GM12873 (cell line): ENCODE measurements at regions not wholly inside any gene's neighbourhood (a gene's known extent, or its start where the extent isn't known, plus 50 kb on each side); places are given as distances from the start of the nearest gene placed in this dataset.

Experiments
- CTCF ChIP-seq: IDR thresholded peaks from 2 replicates; pipeline ENCODE4 v1.5.1; 2012; ENCODE audit warnings: low read depth, mild to moderate bottlenecking, moderate library complexity, low read length, control low read depth; ENCODE audit not compliant: insufficient read depth; ENCODE audit errors: missing control alignments

GRCh38 chr4:144501231-144501780 is 144.7 kb upstream of the HHIP start:
- TF ChIP-seq CTCF: no peak

DNA sequence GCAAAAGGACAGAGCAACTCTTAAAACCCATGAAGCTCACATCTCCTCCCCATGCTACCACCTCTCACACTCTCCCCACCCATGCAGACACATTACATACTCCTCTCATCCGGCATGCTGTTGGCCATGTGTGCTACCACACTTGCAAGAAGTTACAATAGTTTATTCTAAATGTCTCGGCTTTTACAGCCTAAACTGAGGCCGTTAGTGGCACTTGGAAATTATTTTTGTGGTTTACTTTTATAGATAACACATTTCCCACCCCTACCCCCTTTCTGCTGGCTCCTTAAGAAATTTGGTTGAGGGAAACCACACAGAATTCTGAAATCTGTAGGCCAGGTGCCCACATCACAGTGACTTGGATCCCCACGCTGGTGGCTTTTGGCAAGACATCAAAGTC is 141.1 kb upstream of the HHIP start:
- TF ChIP-seq CTCF: no peak

DNA sequence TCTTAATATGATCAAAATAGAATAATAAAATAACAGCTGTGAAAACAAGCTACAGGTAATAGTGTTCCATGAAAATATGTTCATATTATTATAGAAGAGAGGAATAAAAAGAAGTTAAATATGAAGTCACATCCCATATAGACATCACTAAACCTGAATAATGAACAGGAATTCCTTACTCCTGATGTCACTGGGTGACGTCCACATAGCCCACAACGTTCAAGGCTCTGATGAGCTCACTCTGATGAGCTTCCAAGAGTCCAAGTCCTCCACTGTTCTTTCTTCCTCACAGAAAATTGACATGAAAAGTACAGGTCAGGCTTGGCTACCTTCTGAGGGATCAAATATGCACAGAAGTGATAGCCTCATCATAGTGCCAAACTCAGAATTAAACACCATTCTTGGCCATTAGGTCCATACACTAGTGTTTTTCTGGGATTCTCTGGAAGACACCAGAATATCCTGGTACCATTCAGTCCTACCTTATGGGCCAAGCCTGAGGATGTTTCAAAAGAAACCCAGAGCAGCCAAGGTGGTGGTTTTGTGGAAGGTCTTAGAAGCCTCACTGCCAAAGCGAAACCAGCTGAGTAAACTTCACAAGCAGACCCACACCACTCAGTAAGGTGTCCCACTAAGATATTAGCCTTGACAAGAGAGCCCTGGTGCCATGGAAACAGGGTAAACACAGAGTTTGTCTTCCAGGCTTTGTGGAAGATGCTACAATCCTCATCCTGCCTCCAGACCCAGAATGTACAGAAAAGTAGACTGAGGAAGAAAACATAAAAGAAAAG is 138.4 kb upstream of the HHIP start:
- TF ChIP-seq CTCF: no peak

DNA sequence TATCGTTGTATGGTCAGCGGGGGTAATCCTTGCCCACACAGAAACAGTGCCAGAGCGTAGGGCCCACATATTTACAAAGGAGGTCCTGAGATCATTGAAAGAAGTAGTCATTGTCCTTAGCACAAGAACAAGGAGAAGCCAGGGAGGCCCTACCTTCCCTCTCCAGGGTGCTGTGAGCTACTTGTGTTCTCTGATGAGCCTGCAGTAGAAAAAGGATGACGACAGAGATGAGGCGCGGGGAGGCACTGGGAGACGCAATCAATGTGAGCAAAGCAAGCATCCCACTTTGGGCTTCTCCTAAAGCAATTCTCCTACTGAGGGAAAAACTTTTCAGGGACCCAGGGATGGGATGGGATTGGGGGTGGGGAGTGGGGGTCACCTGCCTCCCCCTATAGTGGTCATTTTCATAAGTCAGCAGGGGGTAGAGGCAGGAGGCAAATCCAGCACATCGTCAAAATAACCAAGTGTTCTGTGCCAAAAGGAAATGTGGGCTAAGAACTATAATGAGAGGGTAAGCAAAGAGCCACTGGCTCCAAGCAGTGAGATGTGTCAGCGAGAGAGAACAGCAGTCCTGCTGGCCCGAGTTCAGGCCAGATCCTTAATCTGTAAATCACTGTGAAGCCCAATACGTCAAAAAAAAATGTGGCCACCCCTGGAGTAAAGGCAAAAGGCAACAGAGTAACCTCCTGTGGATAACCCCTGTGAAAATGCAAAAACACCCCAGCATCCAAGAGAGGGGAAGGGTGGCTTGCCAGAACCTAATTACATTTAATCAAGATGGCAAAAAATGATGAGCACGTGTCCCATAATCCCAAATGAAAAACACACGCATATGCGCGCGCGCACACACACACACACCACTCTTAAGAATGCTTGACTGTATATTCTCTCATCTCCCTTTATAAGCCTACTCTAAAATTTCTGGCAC is 136.6 kb upstream of the HHIP start:
- TF ChIP-seq CTCF: no peak

DNA sequence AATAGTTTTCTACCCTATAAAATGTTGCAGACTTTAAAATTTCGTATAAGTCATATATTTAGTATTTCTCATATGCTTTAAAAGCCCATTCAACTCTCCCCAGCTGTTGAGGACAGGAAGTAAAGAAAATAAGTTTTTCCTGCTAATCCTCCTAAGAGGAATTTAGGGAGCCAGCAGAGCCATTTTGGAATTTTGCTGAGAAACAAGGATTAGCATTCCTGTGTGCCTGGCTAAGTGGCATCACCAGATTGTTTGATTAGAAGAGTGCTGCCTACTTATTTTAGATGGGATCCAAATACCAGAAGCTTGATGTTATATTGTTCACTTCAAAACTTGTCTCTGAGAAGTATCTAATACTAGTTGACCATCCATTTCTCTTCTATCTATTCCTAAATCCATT is 131.2 kb upstream of the HHIP start:
- TF ChIP-seq CTCF: no peak

- TF ChIP-seq CTCF: no peak
These were observed 127.6 kb upstream of the HHIP start for GRCh38 chr4:144518181-144518895.
